22Rv1 (cell line): ENCODE measurements at regions not wholly inside any gene's neighbourhood (a gene's known extent, or its start where the extent isn't known, plus 50 kb on each side); places are given as distances from the start of the nearest gene placed in this dataset.
A peak's percentile ranks its signal among the peaks of the same experiment; 100 is the strongest.

Experiments used
- H3K27ac ChIP-seq: fragments of 450-650 bp; 2 replicates; pipeline ENCODE4 v1.5.1; 2017
- ZFX ChIP-seq: fragments of 450-650 bp; IDR thresholded peaks from 2 replicates; pipeline ENCODE4 v1.6.1; 2017; ENCODE audit warnings: antibody characterized with exemption, borderline replicate concordance
- TF ChIP-seq, protein P1 (sequence below): fragments of 450-650 bp; IDR thresholded peaks from 2 replicates; pipeline ENCODE4 v1.5.1; 2017; ENCODE audit warnings: mild to moderate bottlenecking

DNA sequence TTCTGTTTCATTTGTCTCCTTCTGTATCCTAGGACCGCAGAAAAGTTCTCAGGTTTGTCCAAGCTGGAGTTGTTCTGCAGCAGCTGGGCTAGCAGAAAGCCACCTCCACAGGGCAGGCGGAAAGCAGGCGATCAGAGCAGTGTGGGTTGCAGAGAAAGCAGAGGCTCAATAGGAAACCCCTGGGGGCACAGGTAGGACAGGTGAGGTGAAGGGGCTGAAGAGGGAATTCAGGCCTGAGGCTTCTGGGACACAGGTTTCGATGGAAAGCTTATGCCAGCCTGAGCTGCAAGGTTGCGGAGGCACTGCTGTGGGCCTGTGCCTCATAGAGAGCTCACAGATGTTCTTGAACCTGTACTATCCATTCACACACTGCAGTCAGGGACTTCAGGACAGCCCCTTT, 194.9 kb upstream of the TPK1 start:
- TF ChIP-seq, protein P1, sequence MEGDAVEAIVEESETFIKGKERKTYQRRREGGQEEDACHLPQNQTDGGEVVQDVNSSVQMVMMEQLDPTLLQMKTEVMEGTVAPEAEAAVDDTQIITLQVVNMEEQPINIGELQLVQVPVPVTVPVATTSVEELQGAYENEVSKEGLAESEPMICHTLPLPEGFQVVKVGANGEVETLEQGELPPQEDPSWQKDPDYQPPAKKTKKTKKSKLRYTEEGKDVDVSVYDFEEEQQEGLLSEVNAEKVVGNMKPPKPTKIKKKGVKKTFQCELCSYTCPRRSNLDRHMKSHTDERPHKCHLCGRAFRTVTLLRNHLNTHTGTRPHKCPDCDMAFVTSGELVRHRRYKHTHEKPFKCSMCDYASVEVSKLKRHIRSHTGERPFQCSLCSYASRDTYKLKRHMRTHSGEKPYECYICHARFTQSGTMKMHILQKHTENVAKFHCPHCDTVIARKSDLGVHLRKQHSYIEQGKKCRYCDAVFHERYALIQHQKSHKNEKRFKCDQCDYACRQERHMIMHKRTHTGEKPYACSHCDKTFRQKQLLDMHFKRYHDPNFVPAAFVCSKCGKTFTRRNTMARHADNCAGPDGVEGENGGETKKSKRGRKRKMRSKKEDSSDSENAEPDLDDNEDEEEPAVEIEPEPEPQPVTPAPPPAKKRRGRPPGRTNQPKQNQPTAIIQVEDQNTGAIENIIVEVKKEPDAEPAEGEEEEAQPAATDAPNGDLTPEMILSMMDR, result no peak
- no peak for TF ChIP-seq ZFX

GRCh38 chr7:145020454-145020853, 184.6 kb upstream of the TPK1 start:
- no peak for TF ChIP-seq ZFX
- TF ChIP-seq, protein P1, result no peak
- H3K27ac ChIP-seq, result no peak overlapping the region

More for the DNA sequence above, 194.9 kb upstream of the TPK1 start:
- no peak overlapping the region for H3K27ac ChIP-seq

- no peak for TF ChIP-seq ZFX
- TF ChIP-seq, protein P1, result peak; percentile 47
- no peak overlapping the region for H3K27ac ChIP-seq
Observed at GRCh38 chr7:145016068-145016467, 180.2 kb upstream of the TPK1 start.

DNA sequence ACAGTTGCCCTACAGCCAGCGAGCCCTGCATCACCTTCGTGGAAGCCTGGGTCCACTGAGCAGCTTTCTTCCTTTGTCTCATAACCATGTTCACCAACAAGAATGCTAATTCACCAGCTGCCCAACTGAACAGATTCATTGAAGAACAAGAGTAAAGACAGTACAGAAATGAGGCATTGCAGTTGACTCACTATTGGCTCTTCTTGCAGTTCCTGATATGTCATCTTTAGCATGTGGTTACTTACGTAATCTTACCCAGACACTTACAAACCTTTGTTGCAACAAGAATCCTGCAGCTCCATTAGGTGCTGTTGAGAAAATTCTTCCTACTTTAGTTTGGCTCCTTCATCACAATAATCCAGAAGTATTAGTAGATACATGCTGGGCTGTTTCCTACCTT, 174.0 kb upstream of the TPK1 start:
- TF ChIP-seq, protein P1, result no peak
- TF ChIP-seq ZFX, result no peak
- H3K27ac ChIP-seq, result no peak overlapping the region

GRCh38 chr7:145005601-145006000, 169.7 kb upstream of the TPK1 start:
- TF ChIP-seq, protein P1, result no peak
- TF ChIP-seq ZFX, result no peak
- no peak overlapping the region for H3K27ac ChIP-seq

GRCh38 chr7:144997512-144997911, 161.7 kb upstream of the TPK1 start:
- H3K27ac ChIP-seq, result no peak overlapping the region
- TF ChIP-seq, protein P1, result no peak
- TF ChIP-seq ZFX, result no peak

GRCh38 chr7:144995495-144995894, 159.6 kb upstream of the TPK1 start:
- TF ChIP-seq ZFX, result no peak
- TF ChIP-seq, protein P1, result no peak
- no peak overlapping the region for H3K27ac ChIP-seq
